Heart left ventricle (tissue), 13 donors: ENCODE measurements at regions not wholly inside any gene's neighbourhood (a gene's known extent, or its start where the extent isn't known, plus 50 kb on each side); places are given as distances from the start of the nearest gene placed in this dataset.

Experiments used
- POLR2A ChIP-seq, 2 donors: fragments of 450-650 bp; IDR thresholded peaks; one replicate each; pipeline ENCODE4 v1.6.1; 2017; ENCODE audit warnings: antibody characterized with exemption in 2 of 2, mild to moderate bottlenecking in 2 of 2, moderate library complexity in 2 of 2
- TF ChIP-seq, protein P1 (sequence below), 12 donors: fragments of 200-600 bp; sonication (generic) in 4 of 12; IDR thresholded peaks; one replicate each; pipeline versions ENCODE4 v1.5.0 to v1.8.0; 2018 to 2022; ENCODE audit warnings: antibody characterized with exemption in 12 of 12, mild to moderate bottlenecking in 5 of 12
- donor health status: ischemic (EF 13 %, LVEDD 7.1; RV severe dilation, severe dysfunction).
- donor health status: DM: no; HTN: yes; CAD: no.
- donor health status: DM: no; HTN: no; CAD: no.
- donor health status: ischemic (EF 25% LVEDD 6.9; RV normal size, moderate dysfunction).
- donor health status: ischemic (EF 25% LVEDD 5.7; RV mildly dilated, moderate dysfunction).
- donor health status: ischemic (EF 35%, LVEDD 5.7; RV mildly dilated, moderate dysfunction).
- donor health status: nonischemic (EF 11% LVEDD 7.7; RV severe dilation, severe dysfunction).
- donor health status: DM: yes; HTN: yes; CAD: no.
- donor health status: PGD.
- donor health status: ischemic (EF 29% LVEDD 5.4; RV normal size, mild dysfunction).
- donor health status: nonischemic (EF 23%, LVEDD 6.1; RV moderate dilation, normal function).

DNA sequence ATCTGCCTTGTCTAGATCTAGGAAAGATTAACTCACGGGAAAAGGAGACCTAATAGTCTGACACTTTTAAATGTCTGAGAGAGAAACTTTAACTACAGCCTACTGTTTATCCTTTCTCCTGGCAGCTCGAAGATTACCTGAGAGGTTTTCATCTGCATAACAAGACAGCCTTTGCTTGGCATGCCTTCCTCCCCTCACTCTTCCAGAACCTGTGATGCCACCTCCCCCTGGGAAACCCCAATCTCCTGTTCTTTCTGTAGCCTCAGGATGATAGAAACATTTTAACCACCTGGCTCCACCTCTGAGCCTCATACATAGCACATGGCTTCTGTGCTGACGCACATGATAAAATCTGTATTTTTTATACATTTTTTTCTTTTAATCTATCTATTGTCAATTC is 420.8 kb downstream of the CNTN6 start:
- TF ChIP-seq, protein P1, sequence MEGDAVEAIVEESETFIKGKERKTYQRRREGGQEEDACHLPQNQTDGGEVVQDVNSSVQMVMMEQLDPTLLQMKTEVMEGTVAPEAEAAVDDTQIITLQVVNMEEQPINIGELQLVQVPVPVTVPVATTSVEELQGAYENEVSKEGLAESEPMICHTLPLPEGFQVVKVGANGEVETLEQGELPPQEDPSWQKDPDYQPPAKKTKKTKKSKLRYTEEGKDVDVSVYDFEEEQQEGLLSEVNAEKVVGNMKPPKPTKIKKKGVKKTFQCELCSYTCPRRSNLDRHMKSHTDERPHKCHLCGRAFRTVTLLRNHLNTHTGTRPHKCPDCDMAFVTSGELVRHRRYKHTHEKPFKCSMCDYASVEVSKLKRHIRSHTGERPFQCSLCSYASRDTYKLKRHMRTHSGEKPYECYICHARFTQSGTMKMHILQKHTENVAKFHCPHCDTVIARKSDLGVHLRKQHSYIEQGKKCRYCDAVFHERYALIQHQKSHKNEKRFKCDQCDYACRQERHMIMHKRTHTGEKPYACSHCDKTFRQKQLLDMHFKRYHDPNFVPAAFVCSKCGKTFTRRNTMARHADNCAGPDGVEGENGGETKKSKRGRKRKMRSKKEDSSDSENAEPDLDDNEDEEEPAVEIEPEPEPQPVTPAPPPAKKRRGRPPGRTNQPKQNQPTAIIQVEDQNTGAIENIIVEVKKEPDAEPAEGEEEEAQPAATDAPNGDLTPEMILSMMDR (IDR thresholded peaks at IDR 0.05): no peak
- no peak for TF ChIP-seq POLR2A (IDR thresholded peaks at IDR 0.05)
